Stimulated activated CD4-positive, alpha-beta T cell treated with anti-CD3 and anti-CD28 coated beads, Interleukin-15, amount 100 ng/mL, for 24 hours (primary cell): ENCODE measurements at regions not wholly inside any gene's neighbourhood (a gene's known extent, or its start where the extent isn't known, plus 50 kb on each side); places are given as distances from the start of the nearest gene placed in this dataset.

ENCODE experiments used
- DNase-seq: peaks from one replicate; pipeline ENCODE4 v3.0.0-alpha.2; 2020

DNA sequence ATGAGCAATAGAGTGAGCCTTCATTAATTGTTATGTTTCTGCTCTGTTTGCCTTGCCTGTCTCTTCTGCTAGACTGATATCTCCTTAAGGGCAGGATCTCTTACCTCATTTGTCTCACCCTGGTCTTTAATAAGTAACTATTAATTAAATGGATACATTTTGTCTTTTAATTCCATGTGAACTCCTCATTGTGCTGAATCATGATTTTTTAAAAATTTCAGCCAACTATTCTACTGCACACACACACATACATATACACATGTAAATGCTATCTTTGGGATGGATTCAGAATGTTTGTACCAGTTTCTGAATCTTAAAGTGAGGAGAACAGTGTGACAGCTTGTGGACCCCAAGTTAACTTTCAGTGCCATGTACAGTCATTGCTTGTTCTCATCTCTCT, 731.1 kb upstream of the MAP3K7 start:
- no peak for DNase-seq

GRCh38 chr6:91317247-91317835, 730.5 kb upstream of the MAP3K7 start:
- no peak for DNase-seq

- no peak for DNase-seq
These were observed 723.3 kb upstream of the MAP3K7 start for GRCh38 chr6:91310178-91310577.

DNA sequence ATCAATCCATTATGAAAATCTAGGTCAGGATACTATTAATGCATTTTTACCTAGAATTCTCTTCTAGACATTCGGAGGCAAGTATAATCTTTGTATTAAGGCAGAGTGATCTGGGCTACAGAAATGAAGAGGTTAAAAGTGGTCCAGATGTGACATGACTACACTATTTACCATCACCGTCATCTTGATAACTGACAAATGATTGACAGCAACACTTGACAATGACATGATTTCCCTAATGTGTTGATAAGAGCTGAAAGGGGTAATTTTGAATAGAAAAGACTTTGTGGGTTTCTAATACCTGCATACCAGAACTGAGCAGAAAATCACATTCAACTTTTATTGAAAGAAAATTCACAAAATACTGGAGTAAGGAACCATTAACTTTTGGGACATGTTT, 718.9 kb upstream of the MAP3K7 start:
- no peak for DNase-seq

- DNase-seq: no peak
These were observed 717.6 kb upstream of the MAP3K7 start for GRCh38 chr6:91304521-91304920.

- no peak for DNase-seq
These were observed 716.5 kb upstream of the MAP3K7 start for GRCh38 chr6:91303326-91303725.

DNA sequence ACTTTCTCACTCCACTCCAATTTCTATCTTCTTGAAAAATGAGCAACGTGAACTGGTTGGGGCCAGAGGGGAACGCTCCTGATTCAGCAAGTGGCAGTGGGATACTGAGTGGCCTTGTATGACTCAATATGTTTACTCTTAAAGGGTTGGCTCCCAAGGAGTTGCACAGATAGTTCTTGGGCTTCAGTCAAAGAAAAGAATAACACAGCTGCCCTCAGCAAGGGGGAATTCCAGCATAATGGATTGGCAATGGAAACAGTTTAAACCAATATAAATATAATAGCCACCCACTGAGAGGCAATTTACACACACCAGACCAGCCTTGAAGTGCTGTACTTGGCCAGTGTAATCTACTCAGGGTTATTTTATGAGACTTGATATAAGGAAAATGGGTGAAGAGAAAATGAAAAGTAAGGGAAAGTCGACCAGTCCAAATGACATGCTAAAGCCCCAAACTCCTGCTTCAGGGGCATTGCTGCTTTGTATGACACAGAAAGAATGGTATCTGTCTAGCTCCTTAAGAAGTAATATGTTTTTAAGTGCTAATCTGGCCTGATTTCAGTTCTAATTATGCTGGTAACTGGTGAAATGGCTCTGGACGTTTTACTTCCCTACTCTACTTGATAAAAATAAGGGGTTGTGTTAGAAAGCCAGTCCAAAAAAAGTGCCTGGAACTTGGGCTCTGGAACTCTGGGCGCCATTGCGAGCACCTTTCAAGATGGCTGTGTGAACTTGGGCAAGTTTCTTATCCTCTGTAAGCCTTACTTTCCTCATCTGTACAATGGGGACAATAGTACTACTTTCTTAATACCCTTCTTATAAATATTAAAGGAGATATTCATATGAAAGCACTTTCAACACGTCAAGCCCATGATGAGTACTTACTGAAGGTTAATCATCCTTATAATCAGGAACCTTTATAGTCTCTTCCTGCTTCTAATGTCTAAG, 712.9 kb upstream of the MAP3K7 start:
- DNase-seq: no peak

DNA sequence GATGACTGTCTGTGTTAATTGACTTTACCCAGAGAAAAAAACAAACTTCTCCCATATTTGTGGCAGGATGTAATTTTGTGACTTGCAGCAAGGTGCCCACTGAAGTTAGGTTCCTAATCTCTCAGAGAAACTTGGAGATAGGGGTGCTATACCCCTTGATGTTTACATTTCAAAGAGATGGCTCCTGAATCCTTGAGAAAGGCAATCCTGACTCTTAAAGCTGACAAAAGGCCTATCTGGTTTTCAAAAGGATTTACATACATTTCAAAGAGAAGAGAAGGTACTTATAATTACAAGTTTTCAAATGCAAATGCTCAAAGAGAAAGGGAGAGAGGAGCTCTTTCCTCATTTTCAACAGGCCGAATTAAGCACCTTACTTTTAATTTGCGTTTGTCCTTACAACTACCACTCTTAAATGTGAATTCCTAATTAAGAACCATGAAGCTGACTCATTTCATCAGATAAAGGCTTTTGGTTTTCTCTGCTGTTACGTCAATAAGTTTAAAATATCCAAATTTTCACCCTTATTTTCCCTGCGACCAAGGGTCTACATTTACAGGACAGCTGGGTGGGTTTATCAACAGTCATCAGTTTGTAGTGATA, 711.8 kb upstream of the MAP3K7 start:
- DNase-seq: no peak

GRCh38 chr6:91293395-91293794, 706.5 kb upstream of the MAP3K7 start:
- no peak for DNase-seq

DNA sequence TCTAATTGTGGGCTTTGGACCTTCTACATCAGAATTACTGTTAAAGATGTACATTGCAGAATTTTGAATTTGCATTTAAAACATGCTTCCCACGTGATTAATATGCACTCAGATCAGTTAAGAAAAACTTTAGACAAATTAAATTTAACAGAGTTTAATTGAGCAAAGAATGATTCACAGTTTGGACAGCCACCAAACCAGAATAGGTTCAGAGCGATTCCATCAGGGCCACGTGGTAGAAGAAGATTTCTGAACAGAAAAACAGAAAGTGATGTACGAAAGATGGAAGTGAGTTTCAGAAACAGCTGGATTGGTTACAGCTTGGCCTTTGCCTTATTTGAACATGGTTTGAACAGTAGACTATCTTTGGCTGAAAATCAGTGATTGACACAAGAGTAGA, 704.2 kb upstream of the MAP3K7 start:
- no peak for DNase-seq

- DNase-seq: no peak
These were observed 701.9 kb upstream of the MAP3K7 start for GRCh38 chr6:91288741-91289140.

DNA sequence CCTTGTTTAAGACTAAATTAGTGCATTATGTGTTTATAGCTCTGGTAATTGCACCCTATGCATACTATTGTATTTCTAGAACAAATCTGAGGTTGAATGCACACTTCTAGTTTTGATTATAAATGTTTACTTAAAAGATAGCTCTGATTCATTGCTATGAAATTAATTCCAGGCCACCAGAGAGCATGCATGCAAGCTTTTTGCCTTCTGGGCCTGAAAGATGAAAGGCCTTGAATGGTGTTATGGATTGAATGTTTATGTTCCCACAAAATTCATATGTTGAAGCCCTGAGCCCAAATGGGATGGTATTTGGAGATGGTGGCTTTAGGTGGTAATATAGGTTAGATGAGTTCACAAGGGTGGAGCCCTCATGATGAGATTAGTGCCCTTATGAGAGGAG, 695.0 kb upstream of the MAP3K7 start:
- DNase-seq: no peak

- DNase-seq: no peak
These were observed 693.6 kb upstream of the MAP3K7 start for GRCh38 chr6:91280494-91280830.

- no peak for DNase-seq
These were observed 693.0 kb upstream of the MAP3K7 start for GRCh38 chr6:91279740-91280493.

DNA sequence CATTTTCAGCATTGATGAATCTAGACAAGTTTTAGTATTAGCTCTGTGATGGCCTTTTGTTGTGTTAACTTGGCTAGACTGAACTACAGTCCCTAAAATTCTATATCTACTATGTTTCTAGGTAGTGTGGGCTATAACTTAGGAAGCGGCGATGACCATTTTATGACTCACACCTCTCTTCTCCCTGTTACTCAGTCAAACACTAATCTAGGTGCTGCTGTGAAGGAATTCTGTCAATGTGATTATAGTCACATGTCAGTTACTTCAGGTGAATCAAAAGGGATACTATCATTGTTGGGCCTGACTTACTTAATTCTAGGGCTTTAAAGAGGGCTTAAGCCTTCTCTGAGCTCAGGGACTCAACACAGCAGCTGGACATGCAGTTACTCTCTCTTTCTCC, 691.5 kb upstream of the MAP3K7 start:
- no peak for DNase-seq

- no peak for DNase-seq
These were observed 689.4 kb upstream of the MAP3K7 start for GRCh38 chr6:91276315-91276714.

DNA sequence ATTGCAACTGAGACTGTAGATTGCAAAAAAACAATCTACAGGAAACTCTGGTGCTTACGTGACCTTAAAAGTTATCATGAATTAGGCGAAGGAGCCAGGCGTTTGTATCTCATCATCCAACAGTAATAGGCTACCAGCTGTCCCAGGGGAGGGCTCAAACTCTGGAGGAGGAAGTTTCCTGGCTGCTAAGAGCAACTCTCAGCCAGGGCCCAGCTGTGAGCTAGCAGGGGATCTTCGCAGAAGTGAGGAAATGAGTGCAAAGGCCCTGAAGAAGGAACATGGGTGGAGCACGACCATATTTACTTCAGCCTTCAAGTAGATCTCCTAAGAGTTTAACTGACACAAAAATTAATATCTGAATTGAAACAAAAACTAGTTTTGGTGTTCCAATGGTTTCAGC, 686.9 kb upstream of the MAP3K7 start:
- DNase-seq: no peak

DNA sequence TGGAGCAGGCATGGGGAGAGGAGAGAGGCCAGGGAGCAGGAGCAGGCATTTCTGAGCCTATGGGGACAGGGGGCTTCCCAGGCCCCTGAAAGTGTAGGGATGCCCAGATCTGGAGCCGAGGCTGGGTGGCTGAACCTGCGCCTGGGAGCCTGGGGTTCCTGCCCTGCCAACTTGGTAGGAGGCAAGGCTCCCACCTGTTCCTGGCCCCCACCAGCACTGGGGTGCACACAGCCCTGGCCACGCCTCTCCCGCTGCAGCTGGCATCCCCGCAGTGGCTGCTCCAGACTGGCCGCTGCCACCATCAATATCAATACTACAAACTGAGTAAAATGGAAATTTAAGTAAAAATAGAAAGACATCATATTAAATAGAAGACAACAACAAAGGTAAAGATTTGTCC, 684.9 kb upstream of the MAP3K7 start:
- no peak for DNase-seq

- DNase-seq: no peak
These were observed 682.1 kb upstream of the MAP3K7 start for GRCh38 chr6:91268941-91269340.

DNA sequence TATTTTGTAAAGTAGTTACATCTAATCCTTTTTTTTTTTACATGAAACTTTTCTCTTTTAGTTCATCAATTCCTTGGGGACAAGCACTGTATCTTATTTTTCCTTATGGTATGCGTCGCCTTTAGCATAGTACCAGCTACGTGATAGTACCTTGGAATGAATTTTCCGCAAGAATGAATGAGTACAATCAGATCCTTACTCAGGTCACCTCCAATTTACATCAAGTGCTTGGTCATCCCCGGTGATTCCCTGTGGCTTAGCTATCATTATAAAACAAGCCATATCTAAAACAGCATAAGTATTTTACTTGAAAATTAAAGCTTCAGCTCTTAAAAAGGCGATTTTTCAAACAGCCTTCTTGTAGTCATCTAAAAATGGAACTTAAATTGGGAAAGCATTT, 680.4 kb upstream of the MAP3K7 start:
- DNase-seq: no peak

DNA sequence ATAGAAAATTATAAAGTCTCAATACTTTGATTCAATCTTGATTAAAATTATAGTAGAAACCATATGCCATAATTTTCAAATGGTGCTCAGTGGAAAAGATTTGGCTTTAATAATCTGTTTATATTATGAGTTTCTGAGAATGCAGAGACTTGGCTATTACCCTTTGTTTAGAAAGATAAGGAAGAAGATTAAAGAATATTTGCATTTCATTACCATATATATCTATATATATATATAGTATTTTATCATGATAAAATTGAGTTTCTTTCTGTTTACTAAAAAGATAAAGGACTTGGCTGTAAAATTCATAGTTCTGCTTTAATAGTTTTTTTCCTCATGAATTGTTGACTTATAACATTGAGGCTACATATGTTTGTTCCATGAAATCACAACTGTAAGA, 679.3 kb upstream of the MAP3K7 start:
- no peak for DNase-seq

DNA sequence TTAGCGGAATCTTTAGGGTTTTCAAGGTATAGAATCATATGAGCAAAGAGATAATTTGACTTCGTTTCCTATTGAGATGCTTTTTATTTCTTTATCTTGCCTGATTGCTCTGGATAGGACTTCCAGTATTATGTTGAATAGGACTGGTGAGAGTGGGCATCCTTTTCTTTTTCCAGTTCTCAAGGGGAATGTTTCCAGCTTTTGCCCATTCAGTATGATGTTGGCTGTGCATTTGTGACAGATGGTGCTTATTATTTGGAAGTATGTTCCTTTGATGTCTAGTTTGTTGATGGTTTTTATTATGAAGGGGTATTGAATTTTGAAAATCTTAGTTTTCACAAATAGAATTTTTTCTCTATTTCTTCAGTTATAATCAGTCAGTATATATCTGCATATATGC, 656.6 kb upstream of the MAP3K7 start:
- DNase-seq: no peak

DNA sequence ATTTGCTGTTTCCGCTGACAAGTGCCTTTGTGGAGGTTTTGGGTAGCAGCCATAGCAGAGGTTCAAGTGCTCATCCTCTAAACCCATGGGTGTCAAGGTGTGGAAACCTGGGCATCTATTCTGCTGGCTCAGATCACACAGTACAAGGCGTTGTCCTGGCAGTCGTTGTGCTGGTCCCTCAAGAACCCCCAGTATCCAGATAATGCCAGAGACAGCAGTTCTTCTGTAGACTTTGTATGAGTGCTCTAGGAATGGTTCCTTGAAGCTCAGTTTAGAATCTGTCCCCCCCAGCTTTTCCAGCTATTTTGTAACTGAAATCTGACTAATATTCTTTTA, 655.7 kb upstream of the MAP3K7 start:
- no peak for DNase-seq
